GM13976 (cell line): ENCODE measurements at regions not wholly inside any gene's neighbourhood (a gene's known extent, or its start where the extent isn't known, plus 50 kb on each side); places are given as distances from the start of the nearest gene placed in this dataset.

Experiments
- DNase-seq: peaks from one replicate; pipeline ENCODE4 v3.0.0; 2012; ENCODE audit warnings: low spot score
- CTCF ChIP-seq: IDR thresholded peaks from 2 replicates; pipeline ENCODE4 v1.5.1; 2012; ENCODE audit warnings: borderline replicate concordance, mild to moderate bottlenecking; ENCODE audit not compliant: insufficient read depth; ENCODE audit errors: extremely low read depth, missing control alignments, control extremely low read depth
- in situ Hi-C: fragments of 300-500 bp; cut with MboI; formaldehyde crosslinking; loops from one replicate; pipeline ENCODE4 v1.12.0; 2022; ENCODE audit warnings: low sequenced_read_pairs, mixed read lengths, inconsistent platforms; ENCODE audit not compliant: unreplicated experiment

- no peak for DNase-seq
- TF ChIP-seq CTCF, result no peak
- in situ Hi-C loops, result no loop called here
Measured at GRCh38 chr1:96865731-96866685, 144.4 kb downstream of the PTBP2 start.

- in situ Hi-C loops, result no loop called here
- no peak for TF ChIP-seq CTCF
- DNase-seq, result no peak
Measured at GRCh38 chr1:96872757-96873156, 151.2 kb downstream of the PTBP2 start.

GRCh38 chr1:96878640-96879039 is 157.1 kb downstream of the PTBP2 start:
- DNase-seq, result no peak
- TF ChIP-seq CTCF, result no peak
- in situ Hi-C loops, result no loop called here

DNA sequence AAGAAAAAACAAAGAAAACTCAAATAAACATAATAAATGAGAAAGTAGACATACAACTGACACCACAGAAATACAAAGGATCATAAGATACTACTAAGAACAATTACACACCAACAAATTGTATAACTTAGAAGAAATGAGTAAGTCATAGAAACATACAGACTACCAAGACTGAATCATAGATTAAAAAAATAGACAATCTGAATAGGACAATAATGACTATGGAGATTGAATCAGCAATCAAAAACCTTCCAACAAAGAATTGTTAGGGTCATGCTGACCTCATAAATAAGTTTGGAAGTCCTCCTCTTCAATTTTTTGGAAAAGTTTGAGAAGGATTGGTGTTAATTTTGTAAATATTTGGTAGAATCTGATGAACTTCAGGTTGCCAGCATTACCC is 159.0 kb downstream of the PTBP2 start:
- TF ChIP-seq CTCF, result no peak
- in situ Hi-C loops, result no loop called here
- no peak for DNase-seq

DNA sequence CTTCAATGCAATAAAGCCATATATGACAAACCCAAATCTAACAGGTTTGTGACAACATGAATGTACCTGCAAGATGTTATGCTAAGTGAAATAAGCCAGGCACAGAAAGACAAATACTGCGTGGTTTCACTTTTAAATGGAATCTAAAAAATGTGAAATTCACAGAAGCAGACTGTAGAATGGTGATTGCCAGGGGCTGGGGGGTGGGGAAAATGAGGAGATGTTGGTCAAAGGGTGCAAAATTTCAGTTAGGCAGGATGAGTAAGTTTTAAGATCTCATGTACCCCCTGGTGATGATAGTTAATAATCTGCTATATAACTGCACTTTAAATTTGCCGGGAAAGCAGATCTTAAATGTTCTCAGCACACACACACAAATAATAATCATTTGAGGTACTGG is 160.5 kb downstream of the PTBP2 start:
- no peak for TF ChIP-seq CTCF
- in situ Hi-C loops, result no loop called here
- no peak for DNase-seq

DNA sequence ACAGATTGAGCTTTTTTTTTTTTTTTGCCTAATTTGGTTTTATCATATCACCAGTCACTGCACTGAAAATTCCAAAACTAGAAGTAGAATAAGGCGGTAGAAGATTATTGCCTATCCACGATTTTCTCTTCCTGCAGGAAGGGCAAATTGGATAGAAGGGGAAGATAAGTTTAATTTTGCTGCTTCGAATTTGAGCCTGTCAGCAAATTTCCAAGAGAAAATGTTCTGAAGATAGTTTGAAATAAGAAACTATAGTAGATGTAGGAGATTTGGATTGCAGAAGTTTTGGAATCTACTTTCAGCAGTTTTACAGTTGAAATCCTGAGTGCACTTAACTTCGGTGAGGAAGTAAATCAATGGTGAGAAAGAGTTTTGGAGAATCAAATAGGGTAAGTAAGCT is 164.9 kb downstream of the PTBP2 start:
- no peak for TF ChIP-seq CTCF
- no peak for DNase-seq
- in situ Hi-C loops, result no loop called here

GRCh38 chr1:96887501-96887900 is 165.9 kb downstream of the PTBP2 start:
- in situ Hi-C loops, result no loop called here
- no peak for DNase-seq
- no peak for TF ChIP-seq CTCF
